AG04449 (cell line): ENCODE measurements at regions not wholly inside any gene's neighbourhood (a gene's known extent, or its start where the extent isn't known, plus 50 kb on each side); places are given as distances from the start of the nearest gene placed in this dataset.

Experiments
- CTCF ChIA-PET: fragments of 350-600 bp; formaldehyde crosslinking; extraction: SDS; loops from one replicate; lab custom pipeline; 2021; ENCODE audit warnings: antibody characterized with exemption; lab: Yijun Ruan, JAX
- POLR2A ChIA-PET: fragments of 400-600, 350-600 bp; formaldehyde crosslinking; extraction: SDS; loops from one replicate; lab custom pipeline; 2020; ENCODE audit warnings: antibody characterized with exemption, inconsistent platforms; lab: Yijun Ruan, JAX
- DNase-seq: peaks from one replicate; pipeline ENCODE4 v3.0.0-alpha.2; 2010; ENCODE audit warnings: low read depth, low spot score
- H3K4me3 ChIP-seq: 2 replicates; pipeline ENCODE4 v1.5.1; 2011; ENCODE audit warnings: low read depth, mild to moderate bottlenecking, control low read depth, low read length
- TF ChIP-seq, protein P1 (sequence below): IDR thresholded peaks from one replicate; pipeline ENCODE4 v1.5.1; 2011; ENCODE audit warnings: mild to moderate bottlenecking, moderate library complexity, low read length, control low read depth, inconsistent platforms; ENCODE audit not compliant: insufficient read depth; ENCODE audit errors: missing control alignments

DNA sequence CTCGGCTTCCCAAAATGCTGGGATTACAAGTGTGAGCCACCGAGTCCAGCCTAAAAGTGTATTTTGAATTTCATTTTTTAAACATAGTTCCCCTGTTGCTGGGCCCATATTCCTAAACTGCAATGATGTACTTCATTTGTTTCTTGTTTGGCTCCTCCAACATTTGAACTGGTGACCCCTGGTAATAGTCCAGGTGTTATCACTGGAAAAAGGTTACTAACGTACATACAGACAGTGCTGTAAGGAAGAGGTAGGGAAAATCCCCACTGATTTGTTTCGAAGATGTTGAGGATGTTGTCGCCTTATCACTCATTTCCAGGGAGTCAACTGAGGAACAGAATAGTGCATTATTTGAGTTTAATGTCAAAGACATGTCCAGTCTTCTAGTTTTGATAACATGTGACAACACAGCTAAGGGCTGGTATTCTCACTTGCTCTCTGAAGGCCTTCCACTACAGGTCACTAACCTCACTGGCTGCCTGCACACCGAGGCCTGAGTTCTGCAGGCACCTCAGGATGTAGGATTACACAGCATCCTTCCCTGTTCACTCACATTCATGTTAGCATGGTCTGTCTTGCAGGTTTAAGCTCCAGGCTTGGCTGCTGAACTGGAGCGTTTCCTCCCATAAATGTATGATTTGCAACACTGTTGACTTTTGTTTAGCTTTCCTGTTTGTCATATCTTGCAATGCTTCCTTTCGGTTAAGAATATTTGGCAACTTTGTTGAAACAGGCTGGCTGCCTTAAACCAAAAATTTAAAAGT is 362.8 kb downstream of the INHBA start:
- no peak overlapping the region for H3K4me3 ChIP-seq
- CTCF ChIA-PET: no interaction called here
- POLR2A ChIA-PET: no interaction called here

DNA sequence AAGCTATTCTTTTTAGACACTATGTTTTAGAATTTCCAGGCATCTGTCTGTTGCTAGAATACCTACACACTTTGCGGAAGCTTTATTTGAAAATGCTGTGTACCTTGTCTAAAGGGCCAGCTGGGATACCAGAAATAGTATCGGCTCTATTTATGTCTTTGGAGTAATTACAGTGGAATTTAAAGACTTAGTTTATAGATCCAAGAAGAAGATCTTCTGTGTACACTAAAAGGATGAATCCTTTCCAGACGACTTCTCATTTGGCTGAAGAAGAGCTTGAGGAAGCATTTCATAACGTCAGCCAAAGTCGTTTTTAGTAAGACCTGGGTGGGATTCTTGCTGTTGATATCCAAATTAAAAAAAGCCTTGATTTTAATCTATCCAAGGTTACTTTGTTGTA is 365.9 kb downstream of the INHBA start:
- TF ChIP-seq, protein P1, sequence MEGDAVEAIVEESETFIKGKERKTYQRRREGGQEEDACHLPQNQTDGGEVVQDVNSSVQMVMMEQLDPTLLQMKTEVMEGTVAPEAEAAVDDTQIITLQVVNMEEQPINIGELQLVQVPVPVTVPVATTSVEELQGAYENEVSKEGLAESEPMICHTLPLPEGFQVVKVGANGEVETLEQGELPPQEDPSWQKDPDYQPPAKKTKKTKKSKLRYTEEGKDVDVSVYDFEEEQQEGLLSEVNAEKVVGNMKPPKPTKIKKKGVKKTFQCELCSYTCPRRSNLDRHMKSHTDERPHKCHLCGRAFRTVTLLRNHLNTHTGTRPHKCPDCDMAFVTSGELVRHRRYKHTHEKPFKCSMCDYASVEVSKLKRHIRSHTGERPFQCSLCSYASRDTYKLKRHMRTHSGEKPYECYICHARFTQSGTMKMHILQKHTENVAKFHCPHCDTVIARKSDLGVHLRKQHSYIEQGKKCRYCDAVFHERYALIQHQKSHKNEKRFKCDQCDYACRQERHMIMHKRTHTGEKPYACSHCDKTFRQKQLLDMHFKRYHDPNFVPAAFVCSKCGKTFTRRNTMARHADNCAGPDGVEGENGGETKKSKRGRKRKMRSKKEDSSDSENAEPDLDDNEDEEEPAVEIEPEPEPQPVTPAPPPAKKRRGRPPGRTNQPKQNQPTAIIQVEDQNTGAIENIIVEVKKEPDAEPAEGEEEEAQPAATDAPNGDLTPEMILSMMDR: no peak
- no peak for DNase-seq
- no peak overlapping the region for H3K4me3 ChIP-seq
- ChIA-PET CTCF (interaction anchor here (1.4 kb wide), 1 partner anchor 359 kb away, joined by 5 read pairs; no protein-coding TSS in a partner anchor), POLR2A (no interaction called here)

More for the DNA sequence above, 362.8 kb downstream of the INHBA start:
- TF ChIP-seq, protein P1: no peak
- no peak for DNase-seq

DNA sequence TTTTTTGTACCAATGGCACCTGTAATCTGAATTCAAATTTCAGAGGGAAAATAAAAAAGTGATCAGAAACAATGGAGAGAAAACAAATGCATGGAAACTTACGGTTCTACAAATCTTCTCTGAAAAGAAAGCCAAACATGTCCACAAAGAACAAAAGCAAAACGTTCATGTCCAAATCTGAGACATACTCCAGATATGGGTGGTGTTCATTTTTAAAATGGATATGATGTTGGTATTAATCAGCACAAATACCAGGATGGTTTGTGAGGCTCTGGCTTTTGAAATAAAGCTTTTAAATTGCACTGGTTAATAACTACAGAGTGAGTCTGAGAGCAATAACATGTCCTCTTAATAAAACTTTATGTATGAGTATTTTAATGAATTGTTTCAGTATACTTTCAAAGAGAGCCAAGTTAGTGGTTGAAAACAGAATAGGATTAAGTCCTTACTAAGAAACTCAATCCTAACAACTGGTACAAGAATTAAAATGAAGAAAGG is 366.4 kb downstream of the INHBA start:
- no peak for DNase-seq
- POLR2A ChIA-PET: no interaction called here
- H3K4me3 ChIP-seq: no peak overlapping the region
- TF ChIP-seq, protein P1: no peak
- CTCF ChIA-PET: no interaction called here

DNA sequence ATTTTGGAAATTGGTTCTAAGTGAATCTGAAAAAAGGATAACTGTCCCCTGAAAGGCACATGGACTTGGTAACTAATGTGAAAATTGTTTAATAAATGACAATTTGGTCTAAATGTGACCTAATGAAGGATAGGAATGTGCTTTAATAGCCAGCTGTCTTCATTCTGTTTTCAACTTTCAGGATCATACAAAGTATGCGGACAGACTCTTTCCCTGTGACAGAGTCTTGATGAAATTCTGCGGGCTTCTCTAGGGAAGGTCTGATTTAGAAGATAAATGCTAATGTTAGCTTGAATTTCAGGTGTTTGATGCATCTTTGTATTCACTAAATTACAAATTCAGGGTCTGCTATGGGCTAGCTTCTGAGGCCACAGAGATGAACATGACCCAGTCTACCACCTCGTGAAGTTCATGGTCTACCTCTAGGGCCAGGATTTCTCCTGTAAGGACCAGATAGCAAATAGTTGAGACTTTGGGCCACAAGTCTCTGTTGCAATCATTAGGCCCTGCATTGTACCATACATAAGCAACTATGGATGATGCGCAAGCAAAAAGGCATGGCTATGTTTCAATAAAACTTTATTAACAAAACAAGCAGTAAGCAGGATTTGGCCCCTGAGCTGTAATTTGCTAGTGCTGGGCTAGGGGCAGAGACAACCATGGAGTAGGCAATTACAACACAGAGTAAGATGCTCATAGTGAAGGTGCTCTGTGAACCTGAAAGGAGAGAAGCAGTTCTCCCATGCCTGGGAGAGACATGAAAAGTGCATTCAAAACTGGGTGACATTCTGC is 368.6 kb downstream of the INHBA start:
- TF ChIP-seq, protein P1: no peak
- POLR2A ChIA-PET: no interaction called here

DNA sequence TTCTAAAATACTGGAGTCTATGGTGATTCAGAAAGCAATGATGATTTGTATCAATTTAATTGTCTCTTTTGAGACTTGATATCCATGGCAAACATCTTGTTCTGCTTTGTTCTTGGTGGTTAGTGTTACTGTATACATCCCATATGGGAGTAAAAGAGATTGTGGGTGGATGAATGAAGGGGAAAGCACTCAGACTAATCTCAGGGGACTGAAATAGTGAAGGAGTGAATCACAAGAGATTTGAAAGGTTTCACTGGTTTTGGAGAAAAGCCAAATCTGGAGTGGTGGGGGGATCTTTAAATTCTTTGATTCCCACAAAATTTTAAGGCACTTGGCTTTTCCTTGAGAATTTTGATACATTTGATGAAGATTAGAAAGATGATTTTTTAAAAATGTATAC is 369.4 kb downstream of the INHBA start:
- H3K4me3 ChIP-seq: no peak overlapping the region
- ChIA-PET CTCF (no interaction called here), POLR2A (no interaction called here)
- peak; percentile 65 for DNase-seq
- TF ChIP-seq, protein P1: no peak

More for the DNA sequence above, 368.6 kb downstream of the INHBA start:
- CTCF ChIA-PET: interaction anchor here (1.8 kb wide), 1 partner anchor 362 kb away, joined by 5 read pairs; no protein-coding TSS in a partner anchor
- no peak overlapping the region for H3K4me3 ChIP-seq
- DNase-seq: no peak

DNA sequence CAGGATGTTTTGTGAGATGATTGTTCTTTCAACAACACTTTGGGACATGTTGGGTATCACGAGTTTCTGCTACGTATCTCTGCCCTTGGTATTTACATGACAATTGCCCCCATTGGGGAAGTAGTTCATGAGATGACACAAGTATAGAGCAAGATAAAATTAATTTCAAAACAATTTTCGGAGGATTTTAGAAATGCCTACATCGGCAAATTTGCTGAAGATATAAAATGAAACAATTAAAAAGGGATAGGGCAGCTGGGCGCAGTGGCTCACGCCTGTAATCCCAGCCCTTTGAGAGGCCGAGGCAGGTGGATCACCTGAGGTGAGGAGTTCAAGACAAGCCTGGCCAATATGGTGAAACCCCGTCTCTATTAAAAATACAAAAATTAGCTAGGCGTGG is 371.7 kb downstream of the INHBA start:
- CTCF ChIA-PET: no interaction called here
- no peak for DNase-seq
- POLR2A ChIA-PET: no interaction called here
- no peak overlapping the region for H3K4me3 ChIP-seq
- TF ChIP-seq, protein P1: no peak
